Loucy (cell line): ENCODE measurements at regions not wholly inside any gene's neighbourhood (a gene's known extent, or its start where the extent isn't known, plus 50 kb on each side); places are given as distances from the start of the nearest gene placed in this dataset.
A peak's percentile ranks its signal among the peaks of the same experiment; 100 is the strongest.

Experiments used
- H2AFZ ChIP-seq: fragments of 200-600 bp; sonication (generic); 2 replicates; pipeline ENCODE4 v1.6.0; 2016; ENCODE audit warnings: antibody characterized with exemption, mild to moderate bottlenecking, low read length, moderate library complexity
- H3F3A ChIP-seq: fragments of 200-600 bp; 2 replicates; pipeline ENCODE4 v1.6.0; 2016; ENCODE audit warnings: antibody characterized with exemption, low read depth, mild to moderate bottlenecking
- H3K27me3 ChIP-seq: fragments of 200-600 bp; sonication (generic); 2 replicates; pipeline ENCODE4 v1.6.1; 2014; ENCODE audit warnings: low read length, mild to moderate bottlenecking; ENCODE audit not compliant: insufficient read depth, poor library complexity, severe bottlenecking
- H3K36me3 ChIP-seq: fragments of 200-600 bp; sonication (generic); 2 replicates; pipeline ENCODE4 v1.6.1; 2016; ENCODE audit warnings: low read length; ENCODE audit not compliant: insufficient read depth
- H3K4me1 ChIP-seq: fragments of 200-600 bp; sonication (generic); 2 replicates; pipeline ENCODE4 v1.5.1; 2014; ENCODE audit warnings: low read length, mild to moderate bottlenecking; ENCODE audit not compliant: insufficient read depth, poor library complexity, severe bottlenecking
- H3K4me2 ChIP-seq: fragments of 200-600 bp; sonication (generic); 2 replicates; pipeline ENCODE4 v1.6.0; 2014; ENCODE audit warnings: antibody characterized with exemption, low read length, low read depth, mild to moderate bottlenecking; ENCODE audit not compliant: poor library complexity, severe bottlenecking
- H3K4me3 ChIP-seq: fragments of 200-600 bp; sonication (generic); 2 replicates; pipeline ENCODE4 v1.5.1; 2014; ENCODE audit warnings: low read length, mild to moderate bottlenecking, mixed read lengths; ENCODE audit not compliant: poor library complexity, severe bottlenecking
- H3K79me2 ChIP-seq: fragments of 200-600 bp; sonication (generic); 2 replicates; pipeline ENCODE4 v1.6.1; 2014; ENCODE audit warnings: low read length; ENCODE audit not compliant: insufficient read depth
- H3K9ac ChIP-seq: fragments of 200-600 bp; sonication (generic); 2 replicates; pipeline ENCODE4 v1.6.0; 2014; ENCODE audit warnings: mild to moderate bottlenecking, low read depth, low read length, moderate library complexity; ENCODE audit not compliant: poor library complexity, severe bottlenecking
- H3K9me2 ChIP-seq: fragments of 200-600 bp; sonication (generic); replicated peaks from 2 replicates; pipeline ENCODE4 v1.6.1; 2016; ENCODE audit warnings: low read depth, low read length, mixed read lengths
- H3K9me3 ChIP-seq: fragments of 200-600 bp; sonication (generic); 2 replicates; pipeline ENCODE4 v1.6.1; 2014; ENCODE audit warnings: mild to moderate bottlenecking, antibody characterized with exemption, low read length, low read depth; ENCODE audit not compliant: insufficient read depth
- H4K20me1 ChIP-seq: fragments of 200-600 bp; sonication (generic); 2 replicates; pipeline ENCODE4 v1.6.0; 2014; ENCODE audit warnings: antibody characterized with exemption, low read length, mild to moderate bottlenecking; ENCODE audit not compliant: insufficient read depth, poor library complexity, severe bottlenecking
- EZH2phosphoT487 ChIP-seq: fragments of 200-600 bp; IDR thresholded peaks from 2 replicates; pipeline ENCODE4 v1.6.1; 2018; ENCODE audit warnings: antibody characterized with exemption, mild to moderate bottlenecking, moderate library complexity, borderline replicate concordance
- TF ChIP-seq, protein P1 (sequence below): fragments of 200-600 bp; sonication (generic); conservative IDR thresholded peaks from 2 replicates; pipeline ENCODE4 v1.5.1; 2014; ENCODE audit warnings: mild to moderate bottlenecking, antibody characterized with exemption, low read length

DNA sequence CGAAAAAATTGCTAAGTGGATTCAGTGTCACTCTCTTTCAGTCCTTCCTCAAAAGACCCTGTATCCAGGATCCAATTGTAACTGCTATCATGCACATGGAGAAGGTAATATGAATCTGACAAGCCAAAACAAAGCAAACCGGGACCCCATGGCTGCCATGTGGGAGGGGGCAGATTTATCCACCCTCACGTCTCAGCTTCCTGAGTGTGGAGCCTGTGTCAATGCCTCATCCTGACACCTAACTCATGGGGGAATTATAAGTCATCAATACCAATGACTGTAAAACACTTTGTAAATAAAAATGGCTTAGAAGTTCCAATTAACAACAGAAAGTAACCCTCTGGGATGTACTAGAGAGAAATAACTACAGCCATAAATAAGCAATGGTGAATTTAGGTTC lies 174.1 kb upstream of the MCHR2 start:
- Histone ChIP-seq H3K9me2 (no peaks in the 10 kb centered on the region), H3K27me3 (no peaks in the 10 kb centered on the region), H2AFZ (no peak overlapping the region), H3F3A (peaks cover 14% of the 10 kb centered on the region), H3K4me1 (peaks cover 52% of the 10 kb centered on the region), H4K20me1 (no peaks in the 10 kb centered on the region), H3K79me2 (no peaks in the 10 kb centered on the region), H3K9ac (no peak overlapping the region), H3K36me3 (no peaks in the 10 kb centered on the region), H3K4me3 (no peak overlapping the region), H3K9me3 (no peaks in the 10 kb centered on the region), H3K4me2 (no peak overlapping the region)
- no peak for TF ChIP-seq EZH2phosphoT487
- TF ChIP-seq, protein P1, sequence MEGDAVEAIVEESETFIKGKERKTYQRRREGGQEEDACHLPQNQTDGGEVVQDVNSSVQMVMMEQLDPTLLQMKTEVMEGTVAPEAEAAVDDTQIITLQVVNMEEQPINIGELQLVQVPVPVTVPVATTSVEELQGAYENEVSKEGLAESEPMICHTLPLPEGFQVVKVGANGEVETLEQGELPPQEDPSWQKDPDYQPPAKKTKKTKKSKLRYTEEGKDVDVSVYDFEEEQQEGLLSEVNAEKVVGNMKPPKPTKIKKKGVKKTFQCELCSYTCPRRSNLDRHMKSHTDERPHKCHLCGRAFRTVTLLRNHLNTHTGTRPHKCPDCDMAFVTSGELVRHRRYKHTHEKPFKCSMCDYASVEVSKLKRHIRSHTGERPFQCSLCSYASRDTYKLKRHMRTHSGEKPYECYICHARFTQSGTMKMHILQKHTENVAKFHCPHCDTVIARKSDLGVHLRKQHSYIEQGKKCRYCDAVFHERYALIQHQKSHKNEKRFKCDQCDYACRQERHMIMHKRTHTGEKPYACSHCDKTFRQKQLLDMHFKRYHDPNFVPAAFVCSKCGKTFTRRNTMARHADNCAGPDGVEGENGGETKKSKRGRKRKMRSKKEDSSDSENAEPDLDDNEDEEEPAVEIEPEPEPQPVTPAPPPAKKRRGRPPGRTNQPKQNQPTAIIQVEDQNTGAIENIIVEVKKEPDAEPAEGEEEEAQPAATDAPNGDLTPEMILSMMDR, result no peak

DNA sequence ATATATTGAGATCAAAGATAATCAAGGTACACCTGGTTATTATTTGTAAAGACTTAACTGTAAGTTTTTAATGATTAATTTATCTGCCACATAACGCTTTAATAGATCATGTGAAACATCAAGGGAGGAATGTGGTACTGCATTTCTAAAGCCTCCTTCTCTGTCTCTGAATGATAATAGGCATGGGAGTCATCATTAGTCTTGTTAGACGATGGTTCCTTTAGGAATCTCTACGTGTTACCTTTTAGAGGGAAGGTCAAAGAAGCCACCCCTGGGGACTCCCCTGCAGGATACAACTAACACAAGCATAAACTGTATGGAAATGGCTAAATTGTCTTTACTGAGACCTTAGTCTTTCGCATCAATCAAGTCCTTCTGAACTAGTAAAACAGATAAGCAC lies 173.6 kb upstream of the MCHR2 start:
- Histone ChIP-seq H3K9me3 (no peaks in the 10 kb centered on the region), H3K36me3 (no peaks in the 10 kb centered on the region), H3K9ac (no peak overlapping the region), H3K4me3 (no peak overlapping the region), H3K27me3 (no peaks in the 10 kb centered on the region), H3K4me2 (no peak overlapping the region), H3K9me2 (no peaks in the 10 kb centered on the region), H3K79me2 (no peaks in the 10 kb centered on the region), H3K4me1 (peaks cover 46% of the 10 kb centered on the region), H3F3A (peaks cover 11% of the 10 kb centered on the region), H2AFZ (peak overlapping the region; percentile 21; the same call in 1 of the 2 replicates), H4K20me1 (no peaks in the 10 kb centered on the region)
- TF ChIP-seq, protein P1, result no peak
- no peak for TF ChIP-seq EZH2phosphoT487

DNA sequence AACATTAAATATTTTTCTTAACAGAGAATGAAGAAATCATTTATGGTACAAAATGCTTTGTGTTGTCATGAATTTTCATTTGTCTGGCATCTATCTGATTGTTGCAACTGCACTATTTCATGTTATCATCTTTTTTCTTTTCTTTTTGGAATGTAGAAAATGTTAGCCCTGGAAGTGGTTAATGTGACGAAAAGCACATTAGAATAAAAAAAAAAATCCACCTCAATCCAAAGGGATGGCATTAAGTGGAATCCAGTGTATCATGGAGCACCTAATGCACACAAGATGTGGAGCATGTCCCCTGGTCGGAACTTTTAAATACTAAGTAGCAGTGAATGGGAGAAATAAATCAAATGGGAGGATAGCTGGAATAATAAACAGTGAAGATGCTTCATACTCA lies 172.9 kb upstream of the MCHR2 start:
- H3K36me3 ChIP-seq, result no peaks in the 10 kb centered on the region
- H3K4me1 ChIP-seq, result peaks cover 40% of the 10 kb centered on the region
- no peaks in the 10 kb centered on the region for H3K79me2 ChIP-seq
- no peak overlapping the region for H3K4me2 ChIP-seq
- no peak overlapping the region for H2AFZ ChIP-seq
- TF ChIP-seq EZH2phosphoT487, result no peak
- TF ChIP-seq, protein P1, result no peak
- H3K9me3 ChIP-seq, result no peaks in the 10 kb centered on the region
- H4K20me1 ChIP-seq, result no peaks in the 10 kb centered on the region
- no peaks in the 10 kb centered on the region for H3K9me2 ChIP-seq
- H3K4me3 ChIP-seq, result no peak overlapping the region
- H3F3A ChIP-seq, result peaks cover 5% of the 10 kb centered on the region; the same call in 1 of the 2 replicates
- H3K9ac ChIP-seq, result no peak overlapping the region
- no peaks in the 10 kb centered on the region for H3K27me3 ChIP-seq
